Testis (tissue), 2 donors: ENCODE measurements at regions not wholly inside any gene's neighbourhood (a gene's known extent, or its start where the extent isn't known, plus 50 kb on each side); places are given as distances from the start of the nearest gene placed in this dataset.

Source experiments
- DNase-seq: peaks from one replicate; pipeline ENCODE4 v3.0.0-alpha.2; 2019
- H3K27ac ChIP-seq, 2 donors: fragments of 200-600 bp; sonication (generic); one replicate each; pipeline ENCODE4 v1.5.1; 2019
- H3K27me3 ChIP-seq: fragments of 200-600 bp; sonication (generic); one replicate; pipeline ENCODE4 v1.5.1; 2019
- H3K36me3 ChIP-seq: fragments of 200-600 bp; sonication (generic); one replicate; pipeline ENCODE4 v1.5.1; 2017; ENCODE audit warnings: low read depth; ENCODE audit errors: missing control alignments
- H3K4me1 ChIP-seq: fragments of 200-600 bp; sonication (generic); one replicate; pipeline ENCODE4 v1.5.1; 2019
- H3K4me3 ChIP-seq, 2 donors: fragments of 200-600 bp; sonication (generic); one replicate each; pipeline ENCODE4 v1.5.1; 2017 to 2019
- H3K9me3 ChIP-seq: fragments of 200-600 bp; sonication (generic); one replicate; pipeline ENCODE4 v1.5.1; 2017
- CTCF ChIP-seq, 3 experiments: fragments of 450-650 bp in 2 of 3; fragments of 200-600 bp in 1 of 3; sonication (generic) in 1 of 3; IDR thresholded peaks; one replicate each; pipeline ENCODE4 v1.5.1; 2016 to 2019; ENCODE audit warnings: antibody characterized with exemption in 3 of 3, mild to moderate bottlenecking in 2 of 3, moderate library complexity in 1 of 3
- POLR2A ChIP-seq: fragments of 450-650 bp; IDR thresholded peaks from one replicate; pipeline ENCODE4 v1.6.1; 2017; ENCODE audit warnings: antibody characterized with exemption, mild to moderate bottlenecking, moderate library complexity
- WGBS, 2 donors: methylation state at CpG; one replicate each; pipeline ENCODE4 v1.1.5; 2018; 5-methylcytosine and 5-hydroxymethylcytosine counted together
- intact Hi-C: fragments of 100-400 bp; cut with DNase I; formaldehyde crosslinking; loops from one replicate; pipeline ENCODE4 v1.15.1; 2023; ENCODE audit warnings: low total_unique reads

DNA sequence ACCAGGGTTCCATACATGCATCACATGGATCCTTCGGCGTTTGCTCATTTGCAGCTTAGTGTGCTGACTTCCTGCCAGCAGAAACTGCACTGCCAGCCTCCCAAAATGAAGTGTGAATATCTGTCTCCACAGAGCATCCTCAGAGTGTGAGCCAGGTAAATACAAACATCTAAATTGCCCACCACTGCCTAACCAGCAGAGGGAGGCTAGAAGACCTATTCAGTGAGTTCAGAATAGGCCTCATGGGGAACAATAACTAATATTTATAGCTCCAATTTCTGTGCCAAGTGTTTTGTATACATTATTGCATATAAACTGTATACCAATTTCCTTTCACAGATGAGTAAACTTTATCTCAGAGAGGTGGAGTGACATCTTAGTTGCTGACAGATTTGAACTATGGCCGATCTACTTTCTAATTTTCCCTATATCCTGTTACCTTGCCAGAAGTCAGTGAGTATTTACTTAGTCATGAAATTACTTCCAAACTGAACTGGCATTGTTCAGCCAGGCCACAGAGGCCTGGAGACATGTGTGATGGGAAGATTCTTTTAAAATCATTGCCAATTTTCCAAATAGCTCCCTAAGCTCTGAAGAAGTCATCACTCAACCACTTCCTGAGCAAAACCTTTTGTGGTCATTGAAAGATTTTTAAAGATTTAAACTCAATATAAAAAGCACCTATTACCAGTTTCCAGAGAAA, 926.5 kb upstream of the GHITM start:
- TF ChIP-seq POLR2A (no peak), CTCF (IDR thresholded peaks at IDR 0.05) (no peak)
- DNase-seq = no peak
- 90 to 94% methylated on average over 3 of the region's 3 CpGs for WGBS, 2 donors
- intact Hi-C loops = no loop called here
- H3K4me1 ChIP-seq = no peaks in the 10 kb centered on the region
- H3K27me3 ChIP-seq = no peaks in the 10 kb centered on the region
- H3K36me3 ChIP-seq = no peaks in the 10 kb centered on the region
- H3K9me3 ChIP-seq = no peaks in the 10 kb centered on the region
- no peak overlapping the region for H3K27ac ChIP-seq
- no peak overlapping the region for H3K4me3 ChIP-seq

DNA sequence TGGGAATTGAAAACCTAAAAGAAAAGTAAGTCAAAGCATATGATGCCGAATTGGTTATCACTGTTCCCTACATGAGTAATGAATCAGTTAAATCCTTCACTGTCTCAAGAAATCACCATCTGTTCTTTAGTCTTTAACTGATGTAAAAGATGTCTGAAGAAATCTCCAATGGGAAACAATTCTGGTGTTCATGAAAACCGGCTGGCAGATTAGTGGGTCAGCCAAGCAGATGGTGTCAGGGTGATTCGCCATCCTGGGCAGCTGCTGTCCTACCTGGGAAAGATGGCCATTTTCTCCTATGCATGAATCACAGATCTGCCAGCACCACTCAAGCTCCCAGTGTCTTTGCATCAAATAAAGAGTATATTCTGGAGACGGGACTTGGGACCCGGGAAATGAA, 925.2 kb upstream of the GHITM start:
- intact Hi-C loops = no loop called here
- Histone ChIP-seq H3K27me3 (no peaks in the 10 kb centered on the region), H3K9me3 (no peaks in the 10 kb centered on the region), H3K27ac (no peak overlapping the region), H3K4me3 (no peak overlapping the region), H3K36me3 (no peaks in the 10 kb centered on the region), H3K4me1 (no peaks in the 10 kb centered on the region)
- 94 to 96% methylated on average over 5 of the region's 5 CpGs for WGBS, 2 donors
- no peak for DNase-seq
- TF ChIP-seq POLR2A (no peak), CTCF (IDR thresholded peaks at IDR 0.05) (no peak)

DNA sequence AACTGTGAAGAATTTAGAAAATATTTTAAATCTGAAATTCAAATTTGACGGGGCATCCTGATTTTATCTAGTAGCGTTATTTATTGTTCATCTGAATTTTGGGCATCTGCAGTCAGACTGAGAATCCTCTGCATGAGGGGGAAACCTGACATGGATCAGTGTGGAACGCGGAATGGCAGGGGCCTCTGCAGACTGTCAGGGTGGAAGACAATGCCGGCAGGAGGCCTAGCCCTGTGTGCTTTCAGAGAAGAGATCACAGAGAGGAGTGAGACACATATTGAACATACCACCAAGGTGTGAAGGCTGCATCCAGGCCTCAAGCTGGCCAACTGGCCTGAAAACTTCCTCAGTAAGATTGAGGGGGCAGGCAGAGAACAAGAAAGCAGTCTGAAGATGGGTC, 921.1 kb upstream of the GHITM start:
- Histone ChIP-seq H3K4me3 (no peak overlapping the region), H3K36me3 (no peaks in the 10 kb centered on the region), H3K27me3 (no peaks in the 10 kb centered on the region), H3K4me1 (no peaks in the 10 kb centered on the region), H3K9me3 (no peaks in the 10 kb centered on the region), H3K27ac (no peak overlapping the region)
- no peak for DNase-seq
- no peak for TF ChIP-seq POLR2A
- no peak for TF ChIP-seq CTCF (IDR thresholded peaks at IDR 0.05)
- intact Hi-C loops = no loop called here
- WGBS, 2 donors = 90 to 92% methylated on average over 5 of the region's 5 CpGs

DNA sequence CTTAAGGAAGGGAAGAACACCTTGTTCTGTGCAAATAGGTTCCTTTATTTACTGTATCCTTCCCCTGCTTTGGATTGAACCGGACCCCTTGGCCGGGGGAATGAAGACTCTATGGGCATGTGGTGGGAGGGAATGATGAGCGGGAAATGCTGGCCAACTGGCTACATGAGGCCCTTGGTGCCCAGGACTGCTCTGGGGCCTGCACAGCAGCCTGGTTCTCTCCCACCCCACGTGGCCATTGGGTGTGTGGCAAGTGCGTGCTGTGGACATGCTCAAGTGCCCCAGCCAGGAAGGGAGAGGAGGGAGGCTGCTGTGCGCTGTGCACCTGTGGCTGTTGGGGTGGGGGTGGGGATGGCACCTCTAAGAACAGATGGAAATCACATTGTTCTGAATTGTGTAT, 917.0 kb upstream of the GHITM start:
- H3K9me3 ChIP-seq = no peaks in the 10 kb centered on the region
- no peaks in the 10 kb centered on the region for H3K4me1 ChIP-seq
- no peaks in the 10 kb centered on the region for H3K36me3 ChIP-seq
- TF ChIP-seq CTCF (IDR thresholded peaks at IDR 0.05) (no peak), POLR2A (no peak)
- no peak overlapping the region for H3K27ac ChIP-seq
- no peaks in the 10 kb centered on the region for H3K27me3 ChIP-seq
- intact Hi-C loops = no loop called here
- 59 to 64% methylated on average over 6 of the region's 6 CpGs for WGBS, 2 donors
- no peak for DNase-seq
- no peak overlapping the region for H3K4me3 ChIP-seq
